NCI-H2171 (cell line): ENCODE measurements at regions not wholly inside any gene's neighbourhood (a gene's known extent, or its start where the extent isn't known, plus 50 kb on each side); places are given as distances from the start of the nearest gene placed in this dataset.
A peak's percentile ranks its signal among the peaks of the same experiment; 100 is the strongest.

ENCODE experiments used
- DNase-seq: peaks from one replicate; lab custom pipeline; 2025; lab: John Stamatoyannopoulos, UW

DNA sequence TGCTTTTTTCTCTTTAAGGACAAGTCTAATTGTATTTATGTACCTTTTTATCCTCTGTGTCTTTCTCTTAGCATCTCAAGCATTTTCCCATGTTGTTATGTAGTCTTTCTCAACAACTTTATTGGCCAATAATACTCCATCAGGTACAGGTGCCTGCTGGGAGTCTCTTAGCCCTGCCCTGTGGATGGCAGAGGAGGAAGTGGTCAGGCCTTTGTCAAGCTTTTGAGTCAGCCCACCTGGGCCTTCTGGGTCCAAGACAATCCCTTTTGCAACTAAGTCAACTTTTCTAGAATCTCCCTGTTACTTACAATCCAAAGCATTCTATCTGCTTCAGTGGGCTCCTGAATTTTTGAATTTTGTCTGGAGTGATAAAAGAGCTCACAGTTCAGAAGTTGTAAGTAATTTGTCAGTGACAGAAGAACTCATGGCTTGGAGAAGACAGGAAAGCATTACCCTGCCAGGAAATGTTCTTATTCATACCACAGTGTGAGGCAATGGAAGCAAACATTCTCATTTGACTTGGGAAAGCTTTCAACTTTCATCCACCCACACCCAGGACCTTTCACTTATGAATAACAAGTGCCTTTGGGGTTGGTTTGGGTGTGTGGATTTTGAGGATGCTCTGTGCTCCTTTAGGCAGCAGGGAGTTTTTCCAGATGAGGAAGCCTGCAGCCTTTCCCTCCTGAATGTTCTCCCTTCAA lies 200.0 kb upstream of the S1PR3 start:
- DNase-seq: no peak

GRCh38 chr9:88792502-88792901 lies 198.8 kb upstream of the S1PR3 start:
- DNase-seq: no peak

GRCh38 chr9:88794100-88794499 lies 197.2 kb upstream of the S1PR3 start:
- no peak for DNase-seq

DNA sequence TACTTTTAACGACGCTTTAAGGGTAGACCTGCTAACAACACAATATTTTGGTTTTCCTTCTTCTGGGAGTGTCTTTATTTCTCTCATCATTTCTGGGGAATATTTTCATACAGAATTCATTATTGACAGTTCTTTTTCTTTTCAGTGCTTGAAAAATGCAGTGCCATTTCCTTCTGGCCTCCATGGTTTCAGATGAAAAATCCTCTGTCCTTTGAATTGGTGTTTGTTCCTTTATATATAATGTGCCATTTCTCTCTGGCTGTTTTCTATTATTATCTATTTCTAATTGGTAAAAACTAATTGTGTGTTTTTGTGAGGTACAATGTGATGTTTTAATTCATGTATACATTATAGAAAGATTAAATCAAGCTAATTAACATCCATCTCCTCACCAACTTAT lies 194.3 kb upstream of the S1PR3 start:
- no peak for DNase-seq

DNA sequence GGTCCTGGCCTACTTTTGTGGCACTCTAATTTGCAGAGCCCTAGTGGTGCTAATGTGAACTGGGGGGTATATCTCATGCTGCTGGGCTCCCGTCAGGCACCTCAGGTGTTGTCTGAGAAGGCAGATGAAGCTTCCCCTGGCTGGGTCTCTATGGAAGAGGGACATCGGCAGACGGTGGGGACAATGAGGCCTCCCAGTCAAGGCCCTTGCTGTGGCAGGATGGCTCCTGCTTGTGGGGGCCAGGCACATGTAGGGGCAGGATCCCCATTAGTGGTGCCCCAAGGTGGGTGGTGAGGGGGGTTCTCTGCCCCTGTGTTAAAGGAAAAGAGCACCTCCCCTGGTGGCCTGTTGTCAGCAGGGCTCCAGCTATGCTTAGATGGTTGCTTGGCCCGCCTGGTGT lies 192.8 kb upstream of the S1PR3 start:
- DNase-seq: no peak

- no peak for DNase-seq
Measured at GRCh38 chr9:88799541-88800328, 191.5 kb upstream of the S1PR3 start.

DNA sequence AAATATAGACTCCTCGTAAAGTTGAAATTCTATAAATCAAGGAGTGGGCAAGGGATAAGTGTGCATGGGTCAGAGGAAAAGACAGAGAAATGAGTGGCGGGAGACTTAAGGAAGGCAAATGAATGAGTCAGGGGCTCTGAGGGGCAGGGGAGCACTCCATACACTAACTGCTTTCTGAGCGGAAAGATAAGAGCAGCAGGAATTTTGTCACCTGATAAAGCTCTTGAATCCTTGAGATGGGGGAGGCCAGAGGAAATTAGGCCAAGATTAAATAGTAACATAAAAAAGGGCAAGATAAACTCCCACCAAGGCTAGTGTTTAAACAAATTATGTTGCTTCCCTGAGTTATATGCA lies 191.0 kb upstream of the S1PR3 start:
- DNase-seq: no peak

- no peak for DNase-seq
Measured at GRCh38 chr9:88801214-88801796, 190.0 kb upstream of the S1PR3 start.

- DNase-seq: no peak
Measured at GRCh38 chr9:88802533-88802932, 188.7 kb upstream of the S1PR3 start.

GRCh38 chr9:88803546-88804253 lies 187.6 kb upstream of the S1PR3 start:
- peak; percentile 13 for DNase-seq

- DNase-seq: no peak
Measured at GRCh38 chr9:88804254-88804596, 187.0 kb upstream of the S1PR3 start.

DNA sequence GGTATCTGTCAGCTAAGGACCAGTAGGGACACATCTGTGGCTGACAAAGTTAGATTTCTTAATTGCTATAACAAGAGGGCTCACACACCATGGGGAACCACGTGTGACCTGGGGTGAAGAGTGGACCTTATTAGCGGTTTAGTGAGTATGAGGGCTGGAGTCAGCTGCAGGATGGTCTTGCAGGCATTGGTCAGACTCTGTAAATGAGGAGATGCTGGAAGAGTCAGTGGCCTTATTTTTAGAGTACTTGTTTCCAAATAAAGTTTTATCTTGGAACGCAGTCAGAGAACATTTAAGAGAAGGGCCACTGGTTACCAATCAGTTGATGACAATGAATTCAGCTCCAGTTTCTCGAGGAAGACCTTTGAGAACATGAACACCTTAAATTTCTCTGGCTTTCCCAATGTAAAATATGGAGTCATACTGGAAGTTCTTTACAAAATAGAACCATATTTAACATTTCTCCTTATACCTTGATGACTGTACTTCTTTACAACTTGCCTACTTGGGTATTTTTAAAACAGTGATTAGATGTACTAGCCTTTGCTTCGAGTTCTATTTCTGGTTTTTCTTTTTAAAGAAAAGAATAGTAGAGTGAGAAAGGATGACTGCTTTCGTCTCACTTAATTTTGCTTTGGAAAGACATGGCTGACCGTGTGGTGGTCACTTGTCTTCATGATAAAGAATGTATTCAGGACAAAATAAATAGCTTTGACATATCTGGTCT lies 185.9 kb upstream of the S1PR3 start:
- DNase-seq: no peak

DNA sequence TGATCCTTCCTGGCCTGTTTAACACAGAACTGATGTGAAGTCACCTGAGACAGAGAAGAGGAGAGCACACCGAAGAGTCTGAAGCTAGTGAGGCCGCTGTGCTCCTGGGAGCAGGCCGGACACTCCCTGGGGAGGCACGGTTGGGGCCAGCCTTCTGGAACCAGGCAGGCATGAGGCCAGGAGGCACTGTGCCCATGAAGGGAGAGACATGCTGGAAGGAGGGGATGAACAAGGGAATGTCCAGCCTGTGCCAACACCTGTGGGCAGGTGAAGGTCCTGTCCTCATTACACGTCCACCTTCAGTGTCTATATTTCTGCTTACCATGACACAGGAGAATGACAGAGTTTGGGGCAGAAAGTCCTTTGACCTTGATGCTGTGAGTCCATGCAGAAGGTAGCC lies 183.8 kb upstream of the S1PR3 start:
- no peak for DNase-seq

DNA sequence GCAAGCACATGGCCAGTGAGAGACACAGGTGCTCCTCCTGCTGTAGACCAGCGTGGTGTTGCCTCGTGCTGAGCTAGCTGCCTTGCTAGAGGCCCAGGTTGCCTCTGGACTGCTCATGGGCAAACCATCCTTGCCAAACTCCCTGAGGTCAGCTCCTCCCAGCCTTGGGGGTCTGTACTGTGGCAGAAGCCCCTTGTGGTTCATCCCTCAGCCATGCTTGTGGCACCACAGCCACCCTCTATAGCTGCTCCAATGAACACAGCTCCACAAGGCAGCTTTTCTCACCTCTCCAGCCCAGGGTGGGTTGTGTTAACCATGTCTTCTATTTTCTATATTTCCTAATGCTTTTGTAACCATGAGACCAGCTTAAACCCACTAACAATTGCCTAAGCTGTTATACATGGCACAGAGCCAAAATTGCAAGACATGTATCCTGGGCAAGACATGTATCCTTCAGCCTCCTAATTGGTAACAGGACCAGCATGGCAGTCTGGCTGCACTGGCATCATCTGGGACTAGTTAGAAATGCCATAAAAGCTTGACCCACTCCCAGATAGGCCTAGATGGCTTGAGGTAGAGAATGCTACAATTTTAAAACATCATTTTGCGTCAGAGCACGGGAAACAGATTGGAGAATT lies 183.1 kb upstream of the S1PR3 start:
- no peak for DNase-seq

DNA sequence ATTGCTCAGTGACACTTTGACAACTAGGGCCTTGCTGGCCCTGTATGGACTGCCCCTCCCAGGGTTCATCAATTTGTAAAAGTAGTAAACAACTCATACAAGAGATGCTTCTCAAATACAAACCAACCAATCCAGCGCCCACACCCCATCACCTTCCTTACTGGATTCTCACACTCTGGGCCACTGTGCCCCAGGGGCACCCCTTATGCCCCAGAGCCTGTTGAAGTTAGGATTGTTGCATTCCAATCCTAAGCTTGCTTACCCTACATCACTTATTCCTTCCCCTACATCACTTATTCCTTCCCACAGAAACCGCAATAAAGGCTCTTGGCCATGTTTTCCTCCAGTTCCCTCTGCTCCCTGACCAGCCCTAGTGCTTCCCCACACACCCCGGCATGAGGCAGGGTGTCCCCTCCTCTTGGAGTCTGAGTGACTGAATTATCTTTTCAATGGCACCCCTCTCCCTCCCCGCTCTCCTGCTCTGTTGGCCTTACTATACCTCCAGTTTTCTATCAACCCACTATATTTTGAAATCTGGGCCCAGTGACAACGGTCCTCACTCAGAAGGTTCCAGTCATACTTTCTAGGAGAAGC lies 182.4 kb upstream of the S1PR3 start:
- no peak for DNase-seq

- no peak for DNase-seq
Measured at GRCh38 chr9:88809355-88810161, 181.7 kb upstream of the S1PR3 start.

DNA sequence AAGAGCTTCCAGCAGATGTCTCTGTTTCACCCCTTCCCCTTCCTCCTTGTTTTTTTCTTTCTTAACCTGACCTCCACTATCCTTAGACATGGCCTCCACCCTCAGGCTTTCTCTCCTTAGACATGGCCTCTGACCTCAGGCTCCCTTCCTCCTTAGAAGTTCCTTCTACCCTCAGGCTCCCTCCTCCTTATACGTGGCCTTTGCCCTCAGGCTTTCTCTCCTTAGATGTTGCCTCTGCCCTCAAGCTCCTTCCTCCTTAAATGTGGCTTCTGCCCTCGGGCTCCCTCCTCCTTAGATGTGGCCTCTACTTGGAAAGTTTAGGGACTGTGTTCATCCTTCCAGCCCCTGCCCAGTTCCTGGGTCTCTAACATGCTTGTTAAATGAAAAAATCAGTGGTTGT lies 180.4 kb upstream of the S1PR3 start:
- DNase-seq: no peak

DNA sequence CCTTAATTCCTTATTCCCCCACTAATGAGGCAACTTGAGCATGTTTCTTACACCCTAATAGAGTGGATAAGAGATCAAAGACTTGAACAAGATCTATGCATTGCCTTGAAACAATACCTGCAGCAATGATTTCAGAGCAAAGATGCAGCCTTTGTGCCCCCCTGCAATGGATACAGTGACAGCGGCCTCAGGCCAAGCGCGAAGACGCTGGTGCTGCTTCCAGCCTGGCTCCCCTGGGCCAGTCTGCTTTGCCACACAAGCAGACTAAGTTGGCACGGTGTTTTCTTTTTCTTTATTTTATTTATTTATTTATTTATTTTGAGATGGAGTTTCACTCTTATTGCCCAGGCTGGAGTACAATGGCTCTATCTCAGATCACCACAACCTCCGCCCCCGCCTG lies 179.8 kb upstream of the S1PR3 start:
- no peak for DNase-seq

GRCh38 chr9:88812938-88813637 lies 178.2 kb upstream of the S1PR3 start:
- no peak for DNase-seq
